Keratinocyte (primary cell): ENCODE measurements at regions not wholly inside any gene's neighbourhood (a gene's known extent, or its start where the extent isn't known, plus 50 kb on each side); places are given as distances from the start of the nearest gene placed in this dataset.

Experiments used
- DNase-seq: peaks from one replicate; pipeline ENCODE4 v3.0.0-alpha.2; 2011; ENCODE audit warnings: low read depth, missing footprints, low spot score
- FAIRE-seq: peaks from 2 replicates; lab custom pipeline; 2011; peaks lifted over from hg19 to GRCh38; lab: Jason Lieb, UNC
- H2AFZ ChIP-seq: 2 replicates; pipeline ENCODE4 v1.6.0; 2012; ENCODE audit warnings: low read length, control low read depth, inconsistent platforms; ENCODE audit not compliant: control insufficient read depth
- H3K27ac ChIP-seq: 2 replicates; pipeline ENCODE4 v1.5.1; 2011; ENCODE audit warnings: low read length; ENCODE audit not compliant: control insufficient read depth, insufficient read depth
- H3K27me3 ChIP-seq: 3 replicates; pipeline ENCODE4 v1.6.0; 2011; ENCODE audit warnings: low read length; ENCODE audit not compliant: control insufficient read depth, insufficient read depth; ENCODE audit errors: extremely low read depth
- H3K36me3 ChIP-seq, 2 experiments: 2 replicates in 1 of 2; 3 replicates in 1 of 2; pipeline ENCODE4 v1.5.1; 2011; ENCODE audit warnings: low read length in 2 of 2, mild to moderate bottlenecking in 1 of 2; ENCODE audit not compliant: control insufficient read depth in 2 of 2, insufficient read depth in 2 of 2; ENCODE audit errors: extremely low read depth in 1 of 2
- H3K4me1 ChIP-seq: 3 replicates; pipeline ENCODE4 v1.5.1; 2011; ENCODE audit warnings: low read length; ENCODE audit not compliant: control insufficient read depth, insufficient read depth; ENCODE audit errors: extremely low read depth
- H3K4me2 ChIP-seq: 3 replicates; pipeline ENCODE4 v1.6.0; 2011; ENCODE audit warnings: low read depth, low read length; ENCODE audit not compliant: control insufficient read depth, insufficient read depth; ENCODE audit errors: extremely low read depth
- H3K4me3 ChIP-seq, 3 experiments: fragments of 200-600 bp in 1 of 3; sonication (generic) in 1 of 3; 2 replicates in 2 of 3; 3 replicates in 1 of 3; pipeline ENCODE4 v1.5.1; 2011 to 2016; ENCODE audit warnings: low read length in 3 of 3, mild to moderate bottlenecking in 3 of 3, control low read depth in 2 of 3, inconsistent platforms in 1 of 3, low read depth in 1 of 3, mixed read lengths in 1 of 3, mixed run types in 1 of 3, moderate library complexity in 1 of 3; ENCODE audit not compliant: control insufficient read depth in 2 of 3, insufficient read depth in 2 of 3; ENCODE audit errors: extremely low read depth in 1 of 3
- H3K79me2 ChIP-seq: 2 replicates; pipeline ENCODE4 v1.6.0; 2012; ENCODE audit warnings: low read length; ENCODE audit not compliant: control insufficient read depth, insufficient read depth
- H3K9ac ChIP-seq: 3 replicates; pipeline ENCODE4 v1.6.0; 2011; ENCODE audit warnings: low read length; ENCODE audit not compliant: control insufficient read depth, insufficient read depth; ENCODE audit errors: extremely low read depth
- H3K9me1 ChIP-seq: 3 replicates; pipeline ENCODE4 v1.6.0; 2011; ENCODE audit warnings: low read length; ENCODE audit not compliant: control insufficient read depth, insufficient read depth; ENCODE audit errors: extremely low read depth
- H3K9me3 ChIP-seq: 2 replicates; pipeline ENCODE4 v1.5.1; 2012; ENCODE audit warnings: low read depth, low read length; ENCODE audit not compliant: control insufficient read depth
- H4K20me1 ChIP-seq: 3 replicates; pipeline ENCODE4 v1.6.0; 2011; ENCODE audit warnings: low read length; ENCODE audit not compliant: control insufficient read depth, insufficient read depth; ENCODE audit errors: extremely low read depth
- EZH2 ChIP-seq: IDR thresholded peaks from one replicate; pipeline ENCODE4 v1.6.1; 2012; ENCODE audit warnings: inconsistent platforms, mild to moderate bottlenecking, low read length, moderate library complexity
- dilution Hi-C: fragments of 300-500 bp; cut with MboI; formaldehyde crosslinking; loops from one replicate; pipeline ENCODE4 v1.7.0; 2020; ENCODE audit warnings: low sequenced_read_pairs; ENCODE audit not compliant: extremely low pct_ligation_motif_present
- TF ChIP-seq, protein P1 (sequence below), 3 experiments: IDR thresholded peaks in 1 of 3; conservative IDR thresholded peaks in 1 of 3; optimal IDR thresholded peaks in 1 of 3; 2 replicates in 2 of 3; 3 replicates in 1 of 3; pipeline versions ENCODE3 to v1.5.1; 2011; ENCODE audit warnings: low read length in 3 of 3, mild to moderate bottlenecking in 3 of 3, moderate library complexity in 2 of 3, control low read depth in 1 of 3, inconsistent platforms in 1 of 3; ENCODE audit not compliant: insufficient read depth in 2 of 3; ENCODE audit errors: extremely low read depth in 1 of 3

GRCh38 chr16:86924537-86924936, 346.2 kb downstream of the FOXL1 start:
- Histone ChIP-seq H3K27me3 (no peaks in the 10 kb centered on the region), H3K9me3 (no peaks in the 10 kb centered on the region), H3K4me2 (no peak overlapping the region), H4K20me1 (no peaks in the 10 kb centered on the region), H3K9me1 (no peaks in the 10 kb centered on the region), H3K4me1 (peaks cover 3% of the 10 kb centered on the region), H3K79me2 (no peaks in the 10 kb centered on the region), H3K4me3 (no peak overlapping the region), H3K9ac (no peak overlapping the region), H3K27ac (no peak overlapping the region), H3K36me3 (no peaks in the 10 kb centered on the region), H2AFZ (no peak overlapping the region)
- FAIRE-seq (no peak), DNase-seq (no peak)
- no peak for TF ChIP-seq EZH2
- TF ChIP-seq, protein P1, sequence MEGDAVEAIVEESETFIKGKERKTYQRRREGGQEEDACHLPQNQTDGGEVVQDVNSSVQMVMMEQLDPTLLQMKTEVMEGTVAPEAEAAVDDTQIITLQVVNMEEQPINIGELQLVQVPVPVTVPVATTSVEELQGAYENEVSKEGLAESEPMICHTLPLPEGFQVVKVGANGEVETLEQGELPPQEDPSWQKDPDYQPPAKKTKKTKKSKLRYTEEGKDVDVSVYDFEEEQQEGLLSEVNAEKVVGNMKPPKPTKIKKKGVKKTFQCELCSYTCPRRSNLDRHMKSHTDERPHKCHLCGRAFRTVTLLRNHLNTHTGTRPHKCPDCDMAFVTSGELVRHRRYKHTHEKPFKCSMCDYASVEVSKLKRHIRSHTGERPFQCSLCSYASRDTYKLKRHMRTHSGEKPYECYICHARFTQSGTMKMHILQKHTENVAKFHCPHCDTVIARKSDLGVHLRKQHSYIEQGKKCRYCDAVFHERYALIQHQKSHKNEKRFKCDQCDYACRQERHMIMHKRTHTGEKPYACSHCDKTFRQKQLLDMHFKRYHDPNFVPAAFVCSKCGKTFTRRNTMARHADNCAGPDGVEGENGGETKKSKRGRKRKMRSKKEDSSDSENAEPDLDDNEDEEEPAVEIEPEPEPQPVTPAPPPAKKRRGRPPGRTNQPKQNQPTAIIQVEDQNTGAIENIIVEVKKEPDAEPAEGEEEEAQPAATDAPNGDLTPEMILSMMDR (optimal IDR thresholded peaks at IDR 0.05 in 1 of 3, IDR thresholded peaks at IDR 0.05 in 1 of 3, conservative IDR thresholded peaks at IDR 0.05 in 1 of 3; ENCODE audit: extremely low read depth in 1 of 3, insufficient read depth in 2 of 3, low read length in 3 of 3), result no peak
- dilution Hi-C loops, result no loop called here

GRCh38 chr16:86925067-86925791, 346.9 kb downstream of the FOXL1 start:
- Histone ChIP-seq H3K9ac (no peak overlapping the region), H3K9me3 (no peaks in the 10 kb centered on the region), H3K4me3 (no peak overlapping the region), H3K36me3 (no peaks in the 10 kb centered on the region), H2AFZ (no peak overlapping the region), H3K4me1 (peaks cover 5% of the 10 kb centered on the region), H3K27ac (no peak overlapping the region), H3K79me2 (no peaks in the 10 kb centered on the region), H3K27me3 (peaks cover 4% of the 10 kb centered on the region), H3K4me2 (no peak overlapping the region), H4K20me1 (no peaks in the 10 kb centered on the region), H3K9me1 (no peaks in the 10 kb centered on the region)
- no peak for FAIRE-seq
- TF ChIP-seq, protein P1 (optimal IDR thresholded peaks at IDR 0.05 in 1 of 3, IDR thresholded peaks at IDR 0.05 in 1 of 3, conservative IDR thresholded peaks at IDR 0.05 in 1 of 3; ENCODE audit: extremely low read depth in 1 of 3, insufficient read depth in 2 of 3, low read length in 3 of 3), result no peak
- TF ChIP-seq EZH2, result no peak
- no peak for DNase-seq
- dilution Hi-C loops, result no loop called here
